Tibial nerve (tissue), 4 donors: ENCODE measurements at regions not wholly inside any gene's neighbourhood (a gene's known extent, or its start where the extent isn't known, plus 50 kb on each side); places are given as distances from the start of the nearest gene placed in this dataset.

Experiments
- DNase-seq, 2 donors: peaks; one replicate each; pipeline ENCODE4 v3.0.0-alpha.2; 2019; ENCODE audit warnings: low spot score in 2 of 2
- H3K27ac ChIP-seq, 4 donors: fragments of 200-600 bp; sonication (generic) in 3 of 4; one replicate each; pipeline ENCODE4 v1.5.1; 2017 to 2019; ENCODE audit warnings: mild to moderate bottlenecking in 1 of 4
- H3K27me3 ChIP-seq, 2 donors: fragments of 200-600 bp; sonication (generic) in 1 of 2; one replicate each; pipeline versions ENCODE4 v1.5.1 to v1.6.0; 2017 to 2019
- H3K36me3 ChIP-seq, 3 donors: fragments of 200-600 bp; sonication (generic); one replicate each; pipeline ENCODE4 v1.5.1; 2018 to 2019
- H3K4me1 ChIP-seq, 4 donors: fragments of 200-600 bp; sonication (generic) in 3 of 4; one replicate each; pipeline ENCODE4 v1.5.1; 2017 to 2019
- H3K4me3 ChIP-seq, 4 donors: fragments of 200-600 bp; sonication (generic) in 3 of 4; one replicate each; pipeline ENCODE4 v1.5.1; 2017 to 2019; ENCODE audit warnings: mild to moderate bottlenecking in 1 of 4, moderate library complexity in 1 of 4
- H3K9me3 ChIP-seq, 4 donors: fragments of 200-600 bp; sonication (generic) in 3 of 4; one replicate each; pipeline ENCODE4 v1.5.1; 2017 to 2019
- EP300 ChIP-seq, 2 donors: sonication (generic); formaldehyde crosslinking; IDR thresholded peaks; one replicate each; pipeline ENCODE4 v1.6.1; 2017; ENCODE audit warnings: antibody characterized with exemption in 2 of 2, mild to moderate bottlenecking in 1 of 2
- POLR2A ChIP-seq, 2 donors: fragments of 450-650 bp; IDR thresholded peaks; one replicate each; pipeline ENCODE4 v1.6.1; 2017; ENCODE audit warnings: antibody characterized with exemption in 2 of 2, mild to moderate bottlenecking in 2 of 2, moderate library complexity in 2 of 2
- WGBS, 2 donors: methylation state at CpG; one replicate each; pipeline ENCODE4 v1.1.5; 2018; 5-methylcytosine and 5-hydroxymethylcytosine counted together
- TF ChIP-seq, protein P1 (sequence below), 5 experiments: fragments of 200-600 bp in 3 of 5; fragments of 450-650 bp in 2 of 5; sonication (generic) in 3 of 5; IDR thresholded peaks; one replicate each; pipeline ENCODE4 v1.5.1; 2016 to 2019; ENCODE audit warnings: antibody characterized with exemption in 5 of 5, mild to moderate bottlenecking in 3 of 5, moderate library complexity in 2 of 5

DNA sequence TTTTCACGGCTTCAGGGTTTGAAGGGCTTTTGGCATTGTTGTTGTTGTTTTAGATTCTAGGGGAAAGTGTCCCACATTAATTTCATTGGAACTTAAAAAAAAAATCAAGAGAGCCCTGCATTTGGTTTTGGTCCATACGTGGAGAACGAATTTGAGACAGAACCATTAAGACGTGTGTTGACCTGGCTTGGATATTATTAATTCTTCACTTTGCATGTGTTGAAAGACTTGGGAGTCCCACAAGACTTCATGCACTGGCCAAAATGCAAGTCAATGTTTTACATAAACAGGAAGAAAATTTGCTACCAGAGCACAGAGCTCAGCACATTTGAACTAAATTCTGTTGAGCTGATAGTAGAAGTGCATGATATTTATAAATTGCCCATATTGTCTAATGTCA lies 761.2 kb upstream of the ACVR2A start:
- no peak for DNase-seq
- TF ChIP-seq, protein P1, sequence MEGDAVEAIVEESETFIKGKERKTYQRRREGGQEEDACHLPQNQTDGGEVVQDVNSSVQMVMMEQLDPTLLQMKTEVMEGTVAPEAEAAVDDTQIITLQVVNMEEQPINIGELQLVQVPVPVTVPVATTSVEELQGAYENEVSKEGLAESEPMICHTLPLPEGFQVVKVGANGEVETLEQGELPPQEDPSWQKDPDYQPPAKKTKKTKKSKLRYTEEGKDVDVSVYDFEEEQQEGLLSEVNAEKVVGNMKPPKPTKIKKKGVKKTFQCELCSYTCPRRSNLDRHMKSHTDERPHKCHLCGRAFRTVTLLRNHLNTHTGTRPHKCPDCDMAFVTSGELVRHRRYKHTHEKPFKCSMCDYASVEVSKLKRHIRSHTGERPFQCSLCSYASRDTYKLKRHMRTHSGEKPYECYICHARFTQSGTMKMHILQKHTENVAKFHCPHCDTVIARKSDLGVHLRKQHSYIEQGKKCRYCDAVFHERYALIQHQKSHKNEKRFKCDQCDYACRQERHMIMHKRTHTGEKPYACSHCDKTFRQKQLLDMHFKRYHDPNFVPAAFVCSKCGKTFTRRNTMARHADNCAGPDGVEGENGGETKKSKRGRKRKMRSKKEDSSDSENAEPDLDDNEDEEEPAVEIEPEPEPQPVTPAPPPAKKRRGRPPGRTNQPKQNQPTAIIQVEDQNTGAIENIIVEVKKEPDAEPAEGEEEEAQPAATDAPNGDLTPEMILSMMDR (IDR thresholded peaks at IDR 0.05) = no peak
- no peak for TF ChIP-seq POLR2A (IDR thresholded peaks at IDR 0.05)
- TF ChIP-seq EP300 (IDR thresholded peaks at IDR 0.05) = no peak
- H3K4me3 ChIP-seq = no peak overlapping the region
- peaks cover 0 to 20% (median 0%) of the 10 kb centered on the region in 4 donors for H3K4me1 ChIP-seq
- H3K36me3 ChIP-seq = no peaks in the 10 kb centered on the region
- WGBS, 2 donors = 73 to 74% methylated on average over 4 of the region's 4 CpGs
- no peaks in the 10 kb centered on the region for H3K9me3 ChIP-seq
- no peaks in the 10 kb centered on the region for H3K27me3 ChIP-seq
- H3K27ac ChIP-seq = peak overlapping the region in 2 of 4 donors; percentile 23 to 49

DNA sequence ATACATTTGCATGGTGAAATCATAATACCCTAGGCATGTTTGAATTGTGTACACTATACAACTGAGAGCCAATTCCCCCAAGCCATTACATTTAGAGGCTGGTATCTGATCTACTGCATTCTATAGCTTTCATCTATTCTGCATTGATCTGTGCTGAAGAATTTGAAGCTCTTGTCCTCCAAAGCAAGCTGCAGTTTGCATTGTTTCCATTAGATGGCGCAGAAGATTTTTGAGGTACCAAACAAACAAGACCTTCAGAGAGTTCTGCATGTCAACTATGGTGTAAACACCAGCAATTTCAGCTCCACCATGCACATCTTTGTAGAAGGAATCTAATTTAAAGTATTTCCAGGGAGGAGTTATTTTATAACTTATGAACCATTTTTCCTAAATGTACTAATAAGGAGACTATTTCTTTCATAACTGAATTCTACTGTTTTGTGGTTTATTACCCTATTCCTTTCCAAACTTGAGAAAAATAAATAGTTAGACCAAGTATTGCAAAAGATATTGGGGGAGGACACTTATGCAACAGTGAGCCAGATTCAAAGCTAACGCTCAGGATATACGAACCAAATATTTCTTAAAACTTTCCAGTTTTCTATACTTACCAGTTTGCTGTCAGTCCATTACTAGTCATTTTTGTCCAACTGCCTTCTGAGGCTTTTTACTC lies 761.8 kb upstream of the ACVR2A start:
- Histone ChIP-seq H3K4me3 (no peak overlapping the region), H3K9me3 (no peaks in the 10 kb centered on the region), H3K36me3 (no peaks in the 10 kb centered on the region), H3K27ac (peak overlapping the region in 2 of 4 donors; percentile 23 to 49), H3K4me1 (peaks cover 0 to 20% (median 0%) of the 10 kb centered on the region in 4 donors), H3K27me3 (no peaks in the 10 kb centered on the region)
- peak in 1 of 2 donors; percentile 83 for DNase-seq
- TF ChIP-seq POLR2A (IDR thresholded peaks at IDR 0.05) = no peak
- TF ChIP-seq, protein P1 (IDR thresholded peaks at IDR 0.05) = peak; percentile 66 to 88 (median 69)
- TF ChIP-seq EP300 (IDR thresholded peaks at IDR 0.05) = no peak
- 49% methylated on average over 3 of the region's 3 CpGs for whole genome bisulfite sequencing, 2 donors

DNA sequence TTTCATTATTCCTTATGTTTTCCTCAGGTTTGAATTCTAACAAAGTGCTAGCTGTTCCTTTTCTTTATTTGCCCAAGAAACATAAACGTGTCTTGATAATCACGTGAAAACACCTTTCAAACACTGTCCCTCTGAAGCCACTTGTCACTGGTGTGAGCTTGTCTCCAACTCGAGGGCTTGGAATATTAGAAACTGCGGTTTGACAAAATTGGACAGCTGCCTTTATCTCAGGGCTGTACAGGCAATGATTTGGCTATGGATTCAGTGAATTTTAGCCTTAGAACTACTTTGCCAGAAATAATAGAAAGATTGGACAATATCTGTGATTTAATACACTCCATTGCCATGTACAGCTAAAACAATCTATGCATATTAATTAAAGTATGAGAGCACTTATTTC lies 763.0 kb upstream of the ACVR2A start:
- 50 to 66% methylated on average over 4 of the region's 4 CpGs for WGBS, 2 donors
- Histone ChIP-seq H3K9me3 (no peaks in the 10 kb centered on the region), H3K36me3 (no peaks in the 10 kb centered on the region), H3K4me3 (no peak overlapping the region), H3K27me3 (no peaks in the 10 kb centered on the region), H3K4me1 (peaks cover 0 to 20% (median 0%) of the 10 kb centered on the region in 4 donors), H3K27ac (no peak overlapping the region)
- TF ChIP-seq EP300 (IDR thresholded peaks at IDR 0.05) (no peak), POLR2A (IDR thresholded peaks at IDR 0.05) (no peak)
- TF ChIP-seq, protein P1 (IDR thresholded peaks at IDR 0.05) = no peak
- no peak for DNase-seq

DNA sequence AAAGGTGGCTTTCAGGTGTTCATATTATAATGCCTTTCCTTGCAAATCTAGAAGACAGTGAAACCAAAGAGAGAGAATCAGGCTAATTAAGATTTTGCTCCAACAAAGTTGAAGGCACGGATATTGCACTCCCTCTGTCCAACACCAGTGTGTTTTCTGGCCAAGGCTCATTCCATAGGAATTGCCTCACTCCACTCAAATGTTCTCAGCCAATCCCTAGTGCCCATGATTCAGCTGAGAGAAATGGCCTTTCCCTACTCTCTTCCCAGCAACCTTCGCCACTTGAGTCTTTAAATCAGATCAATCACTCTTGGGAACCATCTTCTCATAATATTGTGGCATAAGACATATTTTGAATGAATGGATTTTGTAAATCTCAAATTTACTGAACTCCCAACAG lies 768.2 kb upstream of the ACVR2A start:
- no peak for TF ChIP-seq EP300 (IDR thresholded peaks at IDR 0.05)
- TF ChIP-seq POLR2A (IDR thresholded peaks at IDR 0.05) = no peak
- DNase-seq = no peak
- Histone ChIP-seq H3K27me3 (no peaks in the 10 kb centered on the region), H3K27ac (no peak overlapping the region), H3K4me1 (no peaks in the 10 kb centered on the region), H3K9me3 (no peaks in the 10 kb centered on the region), H3K4me3 (no peak overlapping the region), H3K36me3 (no peaks in the 10 kb centered on the region)
- 61 to 68% methylated on average over 2 of the region's 2 CpGs for WGBS, 2 donors

DNA sequence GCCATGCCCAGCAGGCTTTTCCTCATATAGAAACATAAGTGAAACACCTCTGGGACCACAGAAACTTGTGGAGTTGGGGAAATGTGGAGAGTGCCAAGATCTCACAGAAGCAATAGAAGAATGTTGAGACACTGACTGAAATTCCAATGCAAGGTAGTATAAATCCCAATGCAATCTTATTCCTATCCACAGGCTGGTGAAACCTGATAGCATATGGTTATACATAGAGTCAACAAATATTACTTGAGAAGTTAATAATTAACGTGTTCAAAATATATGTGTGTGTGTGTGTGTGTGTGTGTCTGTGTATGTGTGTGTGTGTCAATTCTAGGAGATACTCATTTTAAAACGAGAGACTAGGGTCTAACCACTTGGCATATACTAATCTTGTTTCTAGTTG lies 776.8 kb upstream of the ACVR2A start:
- Histone ChIP-seq H3K9me3 (no peaks in the 10 kb centered on the region), H3K27me3 (no peaks in the 10 kb centered on the region), H3K4me3 (no peak overlapping the region), H3K36me3 (no peaks in the 10 kb centered on the region), H3K27ac (no peak overlapping the region), H3K4me1 (no peaks in the 10 kb centered on the region)
- DNase-seq = no peak
- TF ChIP-seq POLR2A (IDR thresholded peaks at IDR 0.05) (no peak), EP300 (IDR thresholded peaks at IDR 0.05) (no peak)
- TF ChIP-seq, protein P1 (IDR thresholded peaks at IDR 0.05) = no peak
- 78 to 94% methylated on average over 2 of the region's 2 CpGs for WGBS, 2 donors
